NCI-H69 (cell line): ENCODE measurements at regions not wholly inside any gene's neighbourhood (a gene's known extent, or its start where the extent isn't known, plus 50 kb on each side); places are given as distances from the start of the nearest gene placed in this dataset.
"Not testable (repeated sequence)": the region's sequence is repeated elsewhere in the genome, so short reads cannot be mapped to it uniquely, and the experiment has no call there.

Source experiments
- DNase-seq: peaks from one replicate; lab custom pipeline; 2025; lab: John Stamatoyannopoulos, UW

GRCh38 chrX:45818913-45819312 lies 618.2 kb upstream of the DIPK2B start:
- DNase-seq: no peak

DNA sequence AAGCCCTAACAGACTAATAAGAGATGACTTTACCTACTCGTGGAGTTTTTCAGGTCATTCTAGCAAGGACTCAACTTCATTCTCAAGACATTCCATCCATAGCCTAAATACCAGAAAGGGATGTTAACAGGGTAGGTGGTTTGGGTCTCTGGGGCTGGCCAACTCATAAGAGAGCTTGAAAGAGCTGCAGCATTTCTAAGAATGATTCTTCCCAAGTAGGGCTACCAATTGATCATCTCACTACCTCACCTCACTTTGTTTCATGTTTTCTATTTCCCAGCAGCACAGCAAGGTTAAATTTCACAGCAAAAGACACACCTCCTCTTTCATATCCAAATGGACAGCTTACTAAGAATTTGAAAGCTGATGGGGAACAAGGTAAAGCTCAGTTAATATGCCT lies 614.8 kb upstream of the DIPK2B start:
- no peak for DNase-seq

DNA sequence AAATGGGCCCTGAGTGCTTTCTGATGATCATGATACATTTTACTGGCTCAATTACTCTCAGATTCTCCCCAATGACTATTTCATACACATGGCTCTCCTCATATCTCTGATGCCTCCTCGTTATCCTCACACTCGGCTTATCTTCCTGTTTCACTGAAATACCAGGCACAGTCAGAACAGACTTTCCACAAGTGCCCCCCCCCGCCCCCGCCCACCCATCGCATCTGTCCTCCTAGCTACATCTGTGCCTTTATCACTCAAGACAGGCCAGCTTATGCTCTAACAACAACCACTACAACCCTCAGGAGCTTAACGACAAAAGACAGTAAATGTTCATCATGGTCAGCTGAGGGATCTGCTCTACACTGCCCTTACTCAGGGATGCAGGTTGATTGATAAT lies 610.6 kb upstream of the DIPK2B start:
- DNase-seq: no peak

DNA sequence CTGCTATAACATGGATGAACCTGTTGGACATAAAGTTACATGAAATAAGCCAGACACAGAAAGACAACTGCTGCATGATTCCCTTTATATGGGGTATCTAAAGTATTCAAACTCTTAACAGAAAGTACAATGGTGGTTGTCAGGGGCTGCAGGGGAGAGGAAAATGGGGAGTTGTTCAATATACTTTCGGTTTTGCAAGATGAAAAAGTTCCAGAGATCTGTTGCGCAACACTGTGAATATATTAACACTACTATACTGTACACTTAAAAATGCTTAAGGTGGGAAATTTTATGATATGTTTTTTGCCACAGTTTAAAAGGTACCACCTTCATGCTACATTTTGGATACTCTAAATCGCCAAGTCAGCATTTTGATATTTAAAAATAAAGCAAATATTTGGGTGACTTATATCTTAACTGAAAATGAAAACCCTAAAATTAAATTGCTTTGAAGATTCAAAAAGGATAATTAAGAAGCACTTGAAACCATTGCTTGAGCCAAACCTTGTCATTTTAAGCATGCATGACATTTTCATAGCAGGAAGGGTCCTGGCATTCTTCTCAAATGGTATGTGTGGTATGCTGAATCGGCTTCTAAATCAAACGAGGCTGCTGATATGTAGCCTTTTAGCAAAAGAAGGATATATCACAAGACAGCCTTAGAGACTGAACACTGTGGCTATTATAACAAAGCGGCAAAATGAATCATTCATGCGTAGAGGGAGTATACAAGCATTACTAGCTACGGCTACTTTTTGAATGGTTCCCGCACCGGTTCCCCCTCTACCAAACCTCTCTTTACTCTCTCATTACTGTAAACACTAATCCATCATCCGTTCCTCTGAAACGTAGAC lies 607.1 kb upstream of the DIPK2B start:
- no peak for DNase-seq

DNA sequence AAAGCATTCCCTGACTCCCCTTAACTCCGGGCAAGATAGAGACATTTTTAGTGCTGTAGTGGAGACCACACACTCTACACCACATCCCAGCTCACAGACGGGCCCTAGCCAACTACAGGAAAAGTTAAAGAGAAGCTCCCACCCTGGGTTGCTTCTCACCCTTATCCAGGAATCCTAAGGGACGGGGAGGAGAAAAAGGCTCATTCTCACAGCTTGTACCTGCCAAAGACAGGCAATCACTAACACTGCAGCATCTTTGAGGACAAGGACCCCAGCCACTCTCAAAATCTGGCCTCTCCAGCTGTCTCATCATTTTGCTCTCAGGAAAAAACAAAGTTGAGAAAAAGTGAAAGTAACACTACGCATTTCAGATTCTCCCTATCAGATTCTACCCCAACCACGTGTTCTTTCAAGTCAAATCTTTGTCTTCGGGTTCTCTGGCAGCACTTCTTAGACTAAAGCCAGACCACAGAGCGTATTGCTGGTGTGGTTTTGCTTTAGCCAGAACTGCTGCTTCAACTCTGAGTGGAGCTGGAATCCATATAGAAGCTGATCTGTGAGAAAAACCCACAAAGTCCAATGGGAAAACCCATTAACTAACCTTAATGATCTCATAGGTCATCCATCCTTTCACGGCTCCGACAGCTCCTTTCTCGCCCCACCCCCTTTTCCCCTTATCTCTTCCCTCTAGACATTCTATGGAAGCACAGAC lies 605.9 kb upstream of the DIPK2B start:
- DNase-seq: no peak

GRCh38 chrX:45804276-45804675 lies 603.6 kb upstream of the DIPK2B start:
- DNase-seq: no peak

GRCh38 chrX:45803383-45803921 lies 602.8 kb upstream of the DIPK2B start:
- no peak for DNase-seq

- peak; percentile 40 for DNase-seq
These were observed 600.9 kb upstream of the DIPK2B start for GRCh38 chrX:45801554-45801953.

GRCh38 chrX:45800746-45801453 lies 600.2 kb upstream of the DIPK2B start:
- DNase-seq: not testable (repeated sequence)

GRCh38 chrX:45799576-45799975 lies 598.9 kb upstream of the DIPK2B start:
- no peak for DNase-seq

DNA sequence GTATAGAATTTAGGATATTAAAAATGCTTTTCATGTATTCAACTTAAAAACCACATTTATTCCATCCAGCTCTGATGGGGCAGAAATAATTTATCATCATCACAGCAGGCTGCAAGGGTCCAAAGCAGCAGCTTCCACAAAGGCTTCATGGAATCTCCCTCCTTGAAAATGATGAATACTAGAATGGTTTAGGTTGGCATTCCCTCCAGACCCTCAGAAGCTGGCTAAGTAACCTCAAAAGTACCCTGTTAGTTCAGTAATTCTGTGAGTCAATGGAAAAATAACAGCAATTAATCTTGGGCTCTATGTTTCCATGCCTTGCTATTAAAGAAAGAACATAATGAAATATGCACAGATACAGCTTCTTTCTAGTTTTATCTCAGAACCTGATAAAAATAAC lies 594.9 kb upstream of the DIPK2B start:
- no peak for DNase-seq

- no peak for DNase-seq
These were observed 594.3 kb upstream of the DIPK2B start for GRCh38 chrX:45794995-45795337.

DNA sequence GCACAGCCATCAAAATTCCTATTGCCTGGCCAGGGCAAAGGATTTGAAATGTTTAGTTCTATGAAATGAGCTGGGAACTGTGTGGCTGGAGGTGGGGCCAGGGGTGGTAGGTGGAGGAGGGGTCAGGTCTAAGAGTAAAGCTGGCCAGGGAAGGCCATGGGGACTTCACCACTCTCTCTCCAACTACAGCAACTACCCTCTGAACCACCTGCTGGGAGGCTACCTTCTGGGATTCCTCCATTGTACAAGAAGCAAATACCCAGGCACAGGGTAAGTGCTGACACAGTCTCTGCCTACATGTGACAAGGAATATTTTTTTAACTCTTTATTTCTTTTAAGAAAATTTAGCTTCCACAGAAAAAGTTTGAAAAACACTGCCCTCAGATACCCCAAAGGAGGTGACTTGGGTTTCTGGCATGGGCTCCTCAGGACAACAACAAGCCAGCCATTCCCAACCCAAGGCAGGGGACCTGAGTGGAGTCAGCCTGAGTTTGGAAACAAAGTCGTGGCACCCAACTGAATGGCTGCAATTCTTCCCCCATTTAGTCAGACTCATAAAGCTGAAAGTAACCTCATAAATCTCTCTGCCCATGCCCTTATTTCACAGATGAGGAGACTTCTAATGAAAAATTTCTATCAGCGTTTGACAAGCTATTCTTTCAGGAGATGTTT lies 593.8 kb upstream of the DIPK2B start:
- no peak for DNase-seq

- DNase-seq: no peak
These were observed 588.3 kb upstream of the DIPK2B start for GRCh38 chrX:45788941-45789348.

DNA sequence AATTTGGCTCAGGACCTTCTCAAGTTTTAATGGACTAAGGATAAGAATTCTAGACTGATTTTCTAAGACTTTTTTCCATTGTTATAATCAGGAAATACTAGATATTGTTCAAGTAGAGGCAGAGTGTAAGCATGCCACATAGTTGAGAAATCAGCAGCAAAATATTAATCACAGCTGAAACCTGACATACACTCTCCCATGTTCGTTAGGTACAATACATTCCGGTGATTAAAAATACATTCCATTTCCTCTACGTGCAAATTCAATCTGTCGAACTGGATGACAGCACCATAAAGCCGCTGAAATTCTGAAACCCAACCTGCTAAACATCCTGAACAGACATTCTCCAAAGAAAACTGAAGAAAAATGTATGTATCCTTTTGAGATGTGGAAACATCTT lies 587.6 kb upstream of the DIPK2B start:
- no peak for DNase-seq

GRCh38 chrX:45784590-45784989 lies 583.9 kb upstream of the DIPK2B start:
- no peak for DNase-seq

- no peak for DNase-seq
These were observed 582.3 kb upstream of the DIPK2B start for GRCh38 chrX:45783002-45783401.

DNA sequence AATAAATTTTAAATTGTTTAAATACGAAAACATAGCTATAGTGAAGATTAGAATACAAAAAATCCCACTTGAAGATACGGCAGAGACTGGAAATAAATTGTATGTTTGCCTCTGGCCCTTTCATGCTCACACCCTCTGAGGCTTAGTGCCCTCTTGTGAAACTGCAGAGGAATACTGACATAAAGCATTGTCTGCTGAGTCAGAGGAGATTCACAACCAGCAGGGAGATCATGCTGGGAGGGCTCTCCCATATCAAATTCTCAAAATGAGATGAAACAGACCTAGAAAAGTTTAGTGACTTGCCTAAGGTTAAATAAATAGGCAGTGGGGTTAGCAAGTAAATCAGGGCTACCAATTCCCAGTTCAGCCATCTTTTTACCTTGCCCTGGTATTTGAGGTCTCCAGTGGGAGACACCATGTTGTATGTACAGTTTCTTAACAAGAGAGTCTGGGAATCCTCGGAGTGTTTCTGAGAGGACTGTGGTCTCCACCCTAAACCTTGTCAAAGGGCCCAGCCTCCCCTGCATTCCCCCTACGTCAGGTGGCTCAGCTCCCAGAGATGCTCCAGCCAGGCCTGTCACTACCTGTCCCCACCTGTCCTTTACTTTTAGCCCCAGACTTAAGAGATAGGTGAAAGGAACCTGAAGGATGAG lies 581.4 kb upstream of the DIPK2B start:
- DNase-seq: peak; percentile 76

GRCh38 chrX:45778616-45779015 lies 577.9 kb upstream of the DIPK2B start:
- DNase-seq: no peak

DNA sequence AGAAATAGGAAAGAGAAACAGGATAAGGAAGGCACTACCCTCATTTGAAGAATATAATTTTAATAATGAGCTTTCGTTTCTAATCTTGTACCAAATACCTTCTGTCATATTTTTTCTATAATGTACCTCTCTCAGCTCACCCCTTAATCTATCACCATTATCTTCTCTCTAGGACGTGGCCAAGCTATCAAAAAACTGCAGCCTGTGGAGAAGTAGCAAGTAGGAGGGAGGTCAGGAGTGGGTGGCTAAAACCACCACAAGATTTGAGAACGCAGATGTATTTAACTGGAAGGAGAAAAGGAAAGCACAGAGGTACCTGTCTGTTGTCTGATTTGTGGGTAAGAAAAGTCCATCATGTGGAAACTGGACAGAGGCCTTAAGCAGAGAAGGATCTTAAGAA lies 576.7 kb upstream of the DIPK2B start:
- no peak for DNase-seq

GRCh38 chrX:45775468-45775867 lies 574.8 kb upstream of the DIPK2B start:
- DNase-seq: no peak

DNA sequence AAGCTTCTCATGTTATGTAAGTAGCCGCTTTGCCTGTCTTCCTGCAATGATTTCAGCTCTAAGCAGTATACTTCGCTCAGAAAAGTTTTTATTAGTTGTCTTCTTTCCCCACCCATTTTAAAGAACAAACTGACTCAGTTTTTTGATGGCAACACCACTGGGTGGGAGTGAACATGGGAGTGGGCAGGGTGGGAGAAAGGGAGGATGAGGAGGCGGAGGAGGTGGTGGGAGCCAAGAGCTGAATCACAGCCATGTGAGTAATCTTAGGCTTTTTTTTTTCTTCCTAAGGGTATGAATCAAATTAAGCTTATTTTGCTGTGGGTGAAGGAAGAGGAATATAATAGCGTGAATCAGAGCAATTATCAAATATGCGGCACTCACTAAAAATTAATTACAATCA lies 574.3 kb upstream of the DIPK2B start:
- no peak for DNase-seq
